ENCODE measurements at regions not wholly inside any gene's neighbourhood (a gene's known extent, or its start where the extent isn't known, plus 50 kb on each side); places are given as distances from the start of the nearest gene placed in this dataset.

DNA sequence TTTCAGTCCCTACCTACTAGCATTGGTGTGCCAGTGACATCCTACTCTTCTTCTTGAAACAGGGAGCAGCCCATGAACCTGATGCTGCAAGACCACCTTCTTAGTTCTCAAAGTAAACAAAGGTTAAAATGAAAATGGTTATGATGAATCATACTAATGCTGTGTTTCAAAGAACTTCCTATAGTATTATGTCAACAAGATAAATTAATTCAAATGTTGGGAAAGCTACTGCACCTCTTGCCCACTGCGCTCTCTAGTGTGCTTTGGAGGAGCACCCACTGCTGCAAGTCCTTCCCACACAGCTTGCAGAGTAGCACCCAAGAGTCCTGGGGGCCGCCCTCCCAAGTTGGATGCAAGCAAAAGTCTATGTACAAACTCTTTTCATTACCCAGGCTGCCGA is 81.1 kb downstream of the CD200R1L start:
- H3K27me3 Mint-ChIP-seq (ENCODE audit: insufficient read depth), result no peaks in the 10 kb centered on the region; the same call in 1 of the 2 replicates
- TF ChIP-seq CTCF (IDR thresholded peaks at IDR 0.05), result no peak
- no peak for DNase-seq
- peaks cover 34% of the 10 kb centered on the region for H3K4me1 Mint-ChIP-seq (ENCODE audit: low read depth)
- no peak overlapping the region for H3K4me3 Mint-ChIP-seq
- no peaks in the 10 kb centered on the region for H3K9me3 Mint-ChIP-seq
- no peak overlapping the region for H3K27ac Mint-ChIP-seq
- no peaks in the 10 kb centered on the region for H3K36me3 Mint-ChIP-seq (ENCODE audit: low read depth)

DNA sequence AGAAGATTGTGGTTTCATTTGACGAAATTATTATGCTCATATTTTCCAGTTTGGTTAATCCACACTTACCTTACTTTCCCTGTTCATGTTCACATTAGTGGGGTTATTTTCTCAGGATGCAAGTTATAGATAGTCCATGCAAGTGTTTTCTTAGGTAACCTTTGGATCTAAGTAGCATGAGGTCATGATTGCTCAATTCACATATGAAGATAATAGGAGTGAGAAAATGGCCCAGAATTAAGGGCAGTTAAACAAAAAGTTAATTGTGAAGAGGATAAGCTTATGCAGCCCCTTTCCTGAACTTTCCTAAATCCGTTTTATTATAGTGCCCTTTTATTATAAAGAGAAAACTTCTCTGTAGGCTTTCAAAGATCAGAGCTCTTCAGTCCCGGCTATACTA is 83.4 kb downstream of the CD200R1L start:
- Mint-ChIP-seq H3K4me3 (no peak overlapping the region), H3K27me3 (ENCODE audit: insufficient read depth) (no peaks in the 10 kb centered on the region; the same call in 1 of the 2 replicates), H3K9me3 (no peaks in the 10 kb centered on the region), H3K4me1 (ENCODE audit: low read depth) (peaks cover 21% of the 10 kb centered on the region), H3K36me3 (ENCODE audit: low read depth) (no peaks in the 10 kb centered on the region), H3K27ac (no peak overlapping the region)
- no peak for DNase-seq
- TF ChIP-seq CTCF (IDR thresholded peaks at IDR 0.05), result no peak

GRCh38 chr3:112761062-112761638 is 85.5 kb downstream of the CD200R1L start:
- no peak for TF ChIP-seq CTCF (IDR thresholded peaks at IDR 0.05)
- H3K27me3 Mint-ChIP-seq (ENCODE audit: insufficient read depth), result no peaks in the 10 kb centered on the region; the same call in 1 of the 2 replicates

DNA sequence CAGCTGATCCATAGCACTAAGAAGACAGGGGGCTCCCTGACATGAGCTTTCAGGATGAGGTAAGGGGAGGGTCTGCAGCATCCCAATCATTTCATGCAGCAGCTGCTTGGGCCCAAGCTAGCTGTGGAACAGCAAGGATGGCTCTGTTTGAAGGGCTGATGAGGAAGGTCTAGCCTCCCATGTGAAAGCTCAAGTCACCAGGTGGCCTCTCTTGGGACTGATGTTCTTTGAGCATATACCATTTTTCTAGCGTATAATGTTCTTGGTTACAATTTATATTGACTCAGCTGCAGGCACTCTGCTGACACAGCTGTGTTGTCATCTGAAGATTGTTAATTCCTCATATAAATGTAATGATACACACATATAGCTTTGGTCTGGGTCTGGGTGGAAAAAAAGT is 87.0 kb downstream of the CD200R1L start:
- H3K27ac Mint-ChIP-seq, result no peak overlapping the region
- H3K4me3 Mint-ChIP-seq, result no peak overlapping the region
- peaks cover 21% of the 10 kb centered on the region for H3K4me1 Mint-ChIP-seq (ENCODE audit: low read depth)
- DNase-seq, result no peak
- TF ChIP-seq CTCF (IDR thresholded peaks at IDR 0.05), result no peak
- no peaks in the 10 kb centered on the region; the same call in 1 of the 2 replicates for H3K27me3 Mint-ChIP-seq (ENCODE audit: insufficient read depth)
- no peaks in the 10 kb centered on the region for H3K9me3 Mint-ChIP-seq
- no peaks in the 10 kb centered on the region for H3K36me3 Mint-ChIP-seq (ENCODE audit: low read depth)

More at GRCh38 chr3:112761062-112761638, 85.5 kb downstream of the CD200R1L start:
- Mint-ChIP-seq H3K27ac (no peak overlapping the region), H3K9me3 (no peaks in the 10 kb centered on the region), H3K4me3 (no peak overlapping the region), H3K4me1 (ENCODE audit: low read depth) (peaks cover 21% of the 10 kb centered on the region), H3K36me3 (ENCODE audit: low read depth) (no peaks in the 10 kb centered on the region)
- no peak for DNase-seq

- DNase-seq, result no peak
- Mint-ChIP-seq H3K27me3 (ENCODE audit: insufficient read depth) (no peaks in the 10 kb centered on the region; the same call in 1 of the 2 replicates), H3K9me3 (no peaks in the 10 kb centered on the region), H3K4me1 (ENCODE audit: low read depth) (peaks cover 21% of the 10 kb centered on the region), H3K4me3 (no peak overlapping the region), H3K36me3 (ENCODE audit: low read depth) (no peaks in the 10 kb centered on the region), H3K27ac (no peak overlapping the region)
- no peak for TF ChIP-seq CTCF (IDR thresholded peaks at IDR 0.05)
These were observed 87.5 kb downstream of the CD200R1L start for GRCh38 chr3:112759210-112759609.

All from HFFc6 (cell line).